Right hindlimb (tissue), 1 donor: ENCODE measurements at regions not wholly inside any gene's neighbourhood (a gene's known extent, or its start where the extent isn't known, plus 50 kb on each side); places are given as distances from the start of the nearest gene placed in this dataset.
A peak's percentile ranks its signal among the peaks of the same experiment; 100 is the strongest.

Source experiments
- DNase-seq: peaks from one replicate; pipeline ENCODE4 v3.0.0-alpha.2; 2018

- no peak for DNase-seq
Observed at GRCh38 chr2:128557831-128558241, 239.2 kb upstream of the HS6ST1 start.

- DNase-seq: no peak
Observed at GRCh38 chr2:128558441-128558840, 239.8 kb upstream of the HS6ST1 start.

GRCh38 chr2:128558895-128559532 lies 240.3 kb upstream of the HS6ST1 start:
- no peak for DNase-seq

GRCh38 chr2:128559533-128560515 lies 241.2 kb upstream of the HS6ST1 start:
- no peak for DNase-seq

GRCh38 chr2:128560718-128561117 lies 242.1 kb upstream of the HS6ST1 start:
- no peak for DNase-seq

- no peak for DNase-seq
Observed at GRCh38 chr2:128562471-128563347, 244.0 kb upstream of the HS6ST1 start.

- DNase-seq: peak; percentile 92
Observed at GRCh38 chr2:128563348-128563687, 244.7 kb upstream of the HS6ST1 start.

- no peak for DNase-seq
Observed at GRCh38 chr2:128564131-128564530, 245.5 kb upstream of the HS6ST1 start.

GRCh38 chr2:128564551-128564950 lies 245.9 kb upstream of the HS6ST1 start:
- no peak for DNase-seq

- DNase-seq: no peak
Observed at GRCh38 chr2:128565441-128565840, 246.8 kb upstream of the HS6ST1 start.

GRCh38 chr2:128566671-128567070 lies 248.0 kb upstream of the HS6ST1 start:
- DNase-seq: no peak

GRCh38 chr2:128568106-128568505 lies 249.4 kb upstream of the HS6ST1 start:
- DNase-seq: no peak

- no peak for DNase-seq
Observed at GRCh38 chr2:128573116-128573515, 254.4 kb upstream of the HS6ST1 start.

GRCh38 chr2:128573531-128573930 lies 254.9 kb upstream of the HS6ST1 start:
- DNase-seq: no peak

- no peak for DNase-seq
Observed at GRCh38 chr2:128577141-128577930, 258.7 kb upstream of the HS6ST1 start.

- no peak for DNase-seq
Observed at GRCh38 chr2:128578406-128579390, 260.0 kb upstream of the HS6ST1 start.

- DNase-seq: no peak
Observed at GRCh38 chr2:128579825-128580224, 261.2 kb upstream of the HS6ST1 start.

GRCh38 chr2:128580988-128581848 lies 262.6 kb upstream of the HS6ST1 start:
- DNase-seq: no peak

- no peak for DNase-seq
Observed at GRCh38 chr2:128581849-128582244, 263.2 kb upstream of the HS6ST1 start.

GRCh38 chr2:128584296-128584890 lies 265.7 kb upstream of the HS6ST1 start:
- DNase-seq: no peak
